Kidney epithelial cell (primary cell): ENCODE measurements at regions not wholly inside any gene's neighbourhood (a gene's known extent, or its start where the extent isn't known, plus 50 kb on each side); places are given as distances from the start of the nearest gene placed in this dataset.

Source experiments
- DNase-seq: peaks from one replicate; pipeline ENCODE4 v3.0.0-alpha.2; 2010; ENCODE audit warnings: low read depth
- H3K27me3 ChIP-seq: 2 replicates; pipeline ENCODE4 v1.6.0; 2011; ENCODE audit warnings: low read length; ENCODE audit not compliant: control insufficient read depth, insufficient read depth
- H3K36me3 ChIP-seq: 2 replicates; pipeline ENCODE4 v1.5.1; 2011; ENCODE audit warnings: low read length; ENCODE audit not compliant: control insufficient read depth, insufficient read depth
- H3K4me3 ChIP-seq: 2 replicates; pipeline ENCODE4 v1.5.1; 2011; ENCODE audit warnings: low read depth, mild to moderate bottlenecking, control low read depth, low read length
- CTCF ChIP-seq: IDR thresholded peaks from 2 replicates; pipeline ENCODE4 v1.5.1; 2011; ENCODE audit warnings: mild to moderate bottlenecking, moderate library complexity, low read length, control low read depth, inconsistent platforms; ENCODE audit not compliant: insufficient read depth, poor library complexity, severe bottlenecking

- TF ChIP-seq CTCF = no peak
- Histone ChIP-seq H3K36me3 (no peaks in the 10 kb centered on the region), H3K27me3 (no peaks in the 10 kb centered on the region), H3K4me3 (no peak overlapping the region)
- DNase-seq = no peak
These were observed 58.7 kb upstream of the RGMB start for GRCh38 chr5:98714710-98715288.

- TF ChIP-seq CTCF = no peak
- no peak for DNase-seq
- Histone ChIP-seq H3K27me3 (no peaks in the 10 kb centered on the region), H3K4me3 (no peak overlapping the region), H3K36me3 (no peaks in the 10 kb centered on the region)
These were observed 52.1 kb upstream of the RGMB start for GRCh38 chr5:98721231-98721928.

GRCh38 chr5:98722188-98722587 lies 51.3 kb upstream of the RGMB start:
- no peak for TF ChIP-seq CTCF
- Histone ChIP-seq H3K36me3 (no peaks in the 10 kb centered on the region), H3K4me3 (no peak overlapping the region), H3K27me3 (no peaks in the 10 kb centered on the region)
- DNase-seq = no peak

DNA sequence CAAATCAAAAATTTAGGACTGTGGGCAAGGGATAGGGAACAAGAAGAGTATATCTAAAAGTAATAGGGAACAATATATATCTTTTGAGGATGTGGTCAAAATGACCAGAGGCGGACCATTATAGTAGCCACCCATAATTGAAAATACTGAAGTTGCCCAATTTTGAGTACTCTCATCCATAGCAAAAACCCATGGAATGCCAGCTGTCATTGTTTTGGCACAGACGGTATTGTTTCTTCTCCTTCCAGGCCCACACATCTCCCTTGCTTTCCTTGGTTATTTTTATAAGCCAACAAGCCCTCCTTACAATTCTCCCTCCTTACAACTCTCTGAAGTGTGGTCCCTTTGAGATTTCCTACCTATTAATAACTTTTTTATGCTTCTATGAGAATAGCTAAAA lies 50.4 kb upstream of the RGMB start:
- no peak overlapping the region for H3K4me3 ChIP-seq
- no peaks in the 10 kb centered on the region for H3K27me3 ChIP-seq
- no peaks in the 10 kb centered on the region for H3K36me3 ChIP-seq
- DNase-seq = no peak
- TF ChIP-seq CTCF = no peak
